Spleen (tissue), 11 donors: ENCODE measurements at regions not wholly inside any gene's neighbourhood (a gene's known extent, or its start where the extent isn't known, plus 50 kb on each side); places are given as distances from the start of the nearest gene placed in this dataset.

Experiments
- DNase-seq: peaks from one replicate; pipeline ENCODE4 v3.0.0-alpha.2; 2020
- H3K27ac ChIP-seq, 8 donors: fragments of 200-600 bp; sonication (generic) in 7 of 8; 1 replicate in 4 of 8; 2 replicates in 4 of 8; pipeline versions ENCODE4 v1.5.0 to v1.8.0; 2016 to 2021; ENCODE audit warnings: inconsistent platforms in 4 of 8, mild to moderate bottlenecking in 4 of 8, moderate library complexity in 1 of 8
- H3K27me3 ChIP-seq, 7 donors: fragments of 200-600 bp; sonication (generic) in 6 of 7; replicated peaks in 1 of 7; 1 replicate in 4 of 7; 2 replicates in 3 of 7; pipeline versions ENCODE4 v1.5.0 to v1.8.0; 2016 to 2021; ENCODE audit warnings: inconsistent platforms in 3 of 7, mild to moderate bottlenecking in 1 of 7
- H3K36me3 ChIP-seq, 6 donors: fragments of 200-600 bp; sonication (generic) in 5 of 6; 1 replicate in 4 of 6; 2 replicates in 2 of 6; pipeline versions ENCODE4 v1.5.0 to v1.8.0; 2016 to 2021; ENCODE audit warnings: inconsistent platforms in 2 of 6
- H3K4me1 ChIP-seq, 6 donors: fragments of 200-600 bp; sonication (generic) in 5 of 6; 1 replicate in 3 of 6; 2 replicates in 3 of 6; pipeline versions ENCODE4 v1.5.0 to v1.8.0; 2016 to 2021; ENCODE audit warnings: inconsistent platforms in 3 of 6
- H3K4me3 ChIP-seq, 8 donors: fragments of 200-600 bp; sonication (generic) in 7 of 8; 1 replicate in 4 of 8; 2 replicates in 4 of 8; pipeline versions ENCODE4 v1.5.0 to v1.8.0; 2016 to 2021; ENCODE audit warnings: inconsistent platforms in 4 of 8, mild to moderate bottlenecking in 4 of 8, moderate library complexity in 2 of 8
- H3K9me3 ChIP-seq, 8 donors: fragments of 200-600 bp; sonication (generic) in 7 of 8; 1 replicate in 4 of 8; 2 replicates in 4 of 8; pipeline versions ENCODE4 v1.5.0 to v1.8.0; 2016 to 2021; ENCODE audit warnings: inconsistent platforms in 4 of 8
- POLR2A ChIP-seq, 3 donors: fragments of 450-650 bp; IDR thresholded peaks; one replicate each; pipeline ENCODE4 v1.5.1; 2017; ENCODE audit warnings: antibody characterized with exemption in 3 of 3, mild to moderate bottlenecking in 1 of 3
- POLR2AphosphoS5 ChIP-seq, 3 donors: sonication (generic); formaldehyde crosslinking; IDR thresholded peaks; one replicate each; pipeline ENCODE4 v1.5.1; 2017; ENCODE audit warnings: antibody characterized with exemption in 3 of 3
- WGBS, 5 donors: extraction: QIAGEN DNeasy Blood & Tissue Kit in 3 of 5; methylation state at CpG; one replicate each; pipeline versions ENCODE4 v1.1.5 to v1.1.7; 2013 to 2018; 5-methylcytosine and 5-hydroxymethylcytosine counted together
- intact Hi-C: fragments of 100-400 bp; cut with DNase I; formaldehyde crosslinking; loops from one replicate; pipeline ENCODE4 v1.15.0; 2023; ENCODE audit warnings: low total_unique reads
- TF ChIP-seq, protein P1 (sequence below), 11 experiments: fragments of 200-600 bp in 7 of 11; fragments of 450-650 bp in 4 of 11; sonication (generic) in 4 of 11; IDR thresholded peaks in 8 of 11; conservative IDR thresholded peaks in 3 of 11; 1 replicate in 7 of 11; 2 replicates in 4 of 11; pipeline versions ENCODE4 v1.4.0 to v1.8.0; 2016 to 2021; ENCODE audit warnings: antibody characterized with exemption in 11 of 11, inconsistent platforms in 4 of 11, mild to moderate bottlenecking in 1 of 11
- donor health status: healthy with polysubstance abuse.
- donor health status: DM: no; HTN: no; CAD: no; lungs with moderate emphysema.
- donor health status: DM: no; HTN: no; CAD: no.
- donor health status: Bipolar disorder and iron deficiency.
- donor health status: healthy.
- donor health status: DM: no; HTN: no; CAD: no.
- donor health status: DM: yes; HTN: yes; CAD: no.

DNA sequence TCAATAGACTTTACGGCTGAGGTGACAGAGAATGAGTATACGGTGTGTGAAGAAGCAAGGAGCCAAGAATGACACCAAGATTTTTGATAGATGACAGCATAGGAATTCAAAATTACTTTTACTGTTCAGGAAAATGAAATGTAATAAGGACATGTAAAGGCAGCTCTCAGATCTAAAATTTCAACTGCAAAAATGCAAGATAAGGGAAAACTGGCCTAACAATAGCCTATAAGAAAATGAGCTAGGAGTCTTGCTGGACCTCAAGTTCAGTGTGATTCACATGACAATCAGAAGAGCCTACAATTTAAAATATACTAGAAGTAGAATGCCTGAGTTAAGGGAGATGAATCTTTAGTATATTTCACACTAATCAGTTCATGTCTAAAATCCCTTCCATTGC lies 102.0 kb downstream of the RPS29 start:
- H3K36me3 ChIP-seq, result no peaks in the 10 kb centered on the region
- 89 to 96% (median 91%) methylated on average over 2 of the region's 2 CpGs for WGBS, 5 donors
- H3K27me3 ChIP-seq, result no peaks in the 10 kb centered on the region
- no peak overlapping the region for H3K27ac ChIP-seq
- intact Hi-C loops, result no loop called here
- no peak for TF ChIP-seq POLR2AphosphoS5 (IDR thresholded peaks at IDR 0.05)
- TF ChIP-seq POLR2A (IDR thresholded peaks at IDR 0.05), result no peak
- no peak overlapping the region for H3K4me3 ChIP-seq
- peaks cover 0 to 5% (median 0%) of the 10 kb centered on the region in 6 donors for H3K4me1 ChIP-seq
- peaks cover 0 to 8% (median 0%) of the 10 kb centered on the region in 8 donors for H3K9me3 ChIP-seq
- no peak for DNase-seq

DNA sequence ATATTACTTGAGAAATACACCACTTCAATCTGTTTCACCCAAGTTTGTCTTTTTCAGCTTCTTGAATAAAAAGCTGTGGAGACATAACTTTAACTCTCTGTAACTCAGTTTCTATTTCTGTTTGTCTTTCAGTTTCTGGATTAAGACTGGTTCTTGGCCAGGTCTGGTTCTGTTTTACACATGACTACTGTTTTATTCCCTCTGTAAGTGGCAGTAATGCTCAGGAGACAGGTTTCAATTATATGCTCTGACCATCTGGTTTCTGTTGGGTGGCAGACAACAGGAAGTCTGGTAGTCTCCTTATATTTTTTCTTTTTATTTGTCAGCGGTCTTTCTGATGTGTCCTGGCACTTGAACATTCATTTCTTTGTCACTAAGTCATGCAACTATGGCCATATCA lies 102.9 kb downstream of the RPS29 start:
- H3K36me3 ChIP-seq, result no peaks in the 10 kb centered on the region
- 7 to 31% (median 23%) methylated on average over 1 of the region's 1 CpG for WGBS, 5 donors
- no peak for TF ChIP-seq POLR2AphosphoS5 (IDR thresholded peaks at IDR 0.05)
- TF ChIP-seq, protein P1, sequence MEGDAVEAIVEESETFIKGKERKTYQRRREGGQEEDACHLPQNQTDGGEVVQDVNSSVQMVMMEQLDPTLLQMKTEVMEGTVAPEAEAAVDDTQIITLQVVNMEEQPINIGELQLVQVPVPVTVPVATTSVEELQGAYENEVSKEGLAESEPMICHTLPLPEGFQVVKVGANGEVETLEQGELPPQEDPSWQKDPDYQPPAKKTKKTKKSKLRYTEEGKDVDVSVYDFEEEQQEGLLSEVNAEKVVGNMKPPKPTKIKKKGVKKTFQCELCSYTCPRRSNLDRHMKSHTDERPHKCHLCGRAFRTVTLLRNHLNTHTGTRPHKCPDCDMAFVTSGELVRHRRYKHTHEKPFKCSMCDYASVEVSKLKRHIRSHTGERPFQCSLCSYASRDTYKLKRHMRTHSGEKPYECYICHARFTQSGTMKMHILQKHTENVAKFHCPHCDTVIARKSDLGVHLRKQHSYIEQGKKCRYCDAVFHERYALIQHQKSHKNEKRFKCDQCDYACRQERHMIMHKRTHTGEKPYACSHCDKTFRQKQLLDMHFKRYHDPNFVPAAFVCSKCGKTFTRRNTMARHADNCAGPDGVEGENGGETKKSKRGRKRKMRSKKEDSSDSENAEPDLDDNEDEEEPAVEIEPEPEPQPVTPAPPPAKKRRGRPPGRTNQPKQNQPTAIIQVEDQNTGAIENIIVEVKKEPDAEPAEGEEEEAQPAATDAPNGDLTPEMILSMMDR (IDR thresholded peaks at IDR 0.05 in 8 of 11, conservative IDR thresholded peaks at IDR 0.05 in 3 of 11), result no peak
- peaks cover 0 to 8% (median 0%) of the 10 kb centered on the region in 8 donors for H3K9me3 ChIP-seq
- no peaks in the 10 kb centered on the region for H3K27me3 ChIP-seq
- DNase-seq, result no peak
- H3K4me1 ChIP-seq, result peaks cover 0 to 5% (median 0%) of the 10 kb centered on the region in 6 donors
- H3K4me3 ChIP-seq, result no peak overlapping the region
- no peak overlapping the region for H3K27ac ChIP-seq
- intact Hi-C loops, result no loop called here

- TF ChIP-seq POLR2A (IDR thresholded peaks at IDR 0.05), result no peak
- no peak for DNase-seq
- no peaks in the 10 kb centered on the region for H3K27me3 ChIP-seq
Measured at GRCh38 chr14:49480979-49481498, 105.1 kb downstream of the RPS29 start.

DNA sequence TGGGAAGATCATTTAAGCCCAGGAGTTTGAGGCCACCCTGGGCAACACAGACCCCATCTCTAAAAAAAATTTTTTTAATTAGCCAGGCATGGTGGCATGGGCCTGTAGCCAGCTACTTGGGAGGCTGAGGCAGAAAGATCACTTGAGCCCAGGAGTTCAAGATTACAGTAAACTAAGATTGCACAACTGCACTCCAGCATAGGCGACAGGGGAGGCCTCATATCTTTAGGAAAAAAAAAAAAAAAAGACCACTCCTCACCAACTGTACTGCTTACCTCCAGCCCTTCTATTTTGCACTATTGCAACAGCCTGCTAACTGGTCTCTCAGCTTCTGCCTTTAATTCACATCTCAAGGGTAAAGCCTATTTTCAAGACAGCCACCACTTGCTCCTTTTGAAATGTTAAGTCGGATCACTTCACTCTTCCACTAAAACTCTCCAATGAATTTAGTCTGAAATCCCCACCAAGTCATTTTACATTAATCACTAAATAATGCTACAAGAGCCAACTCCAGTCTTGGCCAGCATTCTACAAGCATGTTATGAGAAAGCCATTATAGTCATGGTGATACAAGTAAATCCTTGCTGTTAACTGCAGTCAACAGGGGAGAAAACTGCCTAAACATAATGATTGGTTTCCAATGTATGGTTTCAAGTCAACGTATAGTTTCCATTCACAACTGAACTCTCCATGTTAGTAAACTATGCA lies 106.0 kb downstream of the RPS29 start:
- Histone ChIP-seq H3K4me1 (peaks cover 0 to 5% (median 0%) of the 10 kb centered on the region in 6 donors), H3K4me3 (no peak overlapping the region), H3K27me3 (no peaks in the 10 kb centered on the region), H3K27ac (no peak overlapping the region), H3K36me3 (no peaks in the 10 kb centered on the region), H3K9me3 (peaks cover 0 to 8% (median 0%) of the 10 kb centered on the region in 8 donors)
- intact Hi-C loops, result no loop called here
- TF ChIP-seq, protein P1 (IDR thresholded peaks at IDR 0.05 in 8 of 11, conservative IDR thresholded peaks at IDR 0.05 in 3 of 11), result no peak
- TF ChIP-seq POLR2A (IDR thresholded peaks at IDR 0.05) (no peak), POLR2AphosphoS5 (IDR thresholded peaks at IDR 0.05) (no peak)
- WGBS, 5 donors, result 74 to 88% (median 82%) methylated on average over 3 of the region's 3 CpGs
- no peak for DNase-seq

More at GRCh38 chr14:49480979-49481498, 105.1 kb downstream of the RPS29 start:
- intact Hi-C loops, result no loop called here
- Histone ChIP-seq H3K36me3 (no peaks in the 10 kb centered on the region), H3K4me3 (no peak overlapping the region), H3K4me1 (peaks cover 0 to 5% (median 0%) of the 10 kb centered on the region in 6 donors), H3K9me3 (peaks cover 0 to 8% (median 0%) of the 10 kb centered on the region in 8 donors), H3K27ac (no peak overlapping the region)

- H3K4me1 ChIP-seq, result peaks cover 0 to 5% (median 0%) of the 10 kb centered on the region in 6 donors
- peaks cover 0 to 8% (median 0%) of the 10 kb centered on the region in 8 donors for H3K9me3 ChIP-seq
- no peaks in the 10 kb centered on the region for H3K27me3 ChIP-seq
- DNase-seq, result no peak
- H3K4me3 ChIP-seq, result no peak overlapping the region
- intact Hi-C loops, result no loop called here
- H3K27ac ChIP-seq, result no peak overlapping the region
- TF ChIP-seq POLR2A (IDR thresholded peaks at IDR 0.05), result no peak
- TF ChIP-seq, protein P1 (IDR thresholded peaks at IDR 0.05 in 8 of 11, conservative IDR thresholded peaks at IDR 0.05 in 3 of 11), result no peak
- no peak for TF ChIP-seq POLR2AphosphoS5 (IDR thresholded peaks at IDR 0.05)
- 86 to 91% (median 87%) methylated on average over 5 of the region's 5 CpGs for WGBS, 5 donors
- no peaks in the 10 kb centered on the region for H3K36me3 ChIP-seq
Measured at GRCh38 chr14:49479432-49479831, 106.7 kb downstream of the RPS29 start.
